ENCODE measurements at regions not wholly inside any gene's neighbourhood (a gene's known extent, or its start where the extent isn't known, plus 50 kb on each side); places are given as distances from the start of the nearest gene placed in this dataset.

DNA sequence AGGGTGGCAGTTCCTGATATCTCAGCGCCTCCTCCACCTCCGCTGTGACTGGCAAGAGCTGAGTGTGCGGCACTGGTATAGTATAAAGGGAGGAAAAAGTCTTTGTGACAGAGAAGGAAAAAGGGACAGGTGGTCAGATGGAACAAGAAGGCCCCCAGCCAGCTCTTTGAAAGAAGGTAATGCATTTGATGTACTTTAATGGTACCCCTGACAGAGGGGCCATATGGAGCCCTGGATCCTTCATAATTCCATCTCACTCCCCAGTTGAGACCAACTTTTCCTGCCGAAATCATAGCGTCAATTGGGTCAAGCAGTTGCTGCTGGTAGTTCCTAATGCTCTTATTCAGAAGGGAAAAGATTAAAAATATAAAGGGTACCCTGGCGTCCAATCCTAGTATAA is 198.2 kb downstream of the ZNF326 start:
- intact Hi-C loops (cut with DNase I, micrococcal nuclease) = no loop called here
- DNase-seq = no peak
- no peak for ATAC-seq

DNA sequence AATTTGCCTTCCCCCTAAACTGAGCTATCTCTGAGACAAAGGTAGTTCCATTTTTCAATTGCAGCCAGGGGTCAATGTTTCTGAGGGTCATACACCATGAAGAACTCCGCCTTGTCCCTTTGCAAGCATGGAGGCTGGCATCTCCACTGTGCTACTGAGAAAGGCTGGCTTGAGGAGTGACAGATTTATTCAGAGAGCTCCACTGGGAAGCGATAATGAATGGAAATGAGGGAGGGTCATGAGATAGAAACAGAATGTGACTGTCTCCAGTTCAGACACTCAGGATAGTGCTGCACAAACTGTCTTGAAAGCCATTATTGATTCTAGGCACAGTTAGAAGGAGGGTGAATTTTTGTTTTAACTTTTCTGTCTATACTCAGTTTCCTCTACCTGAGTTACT is 197.5 kb downstream of the ZNF326 start:
- DNase-seq (no peak), ATAC-seq (peak; percentile 11)
- intact Hi-C loops (cut with DNase I, micrococcal nuclease) = no loop called here

DNA sequence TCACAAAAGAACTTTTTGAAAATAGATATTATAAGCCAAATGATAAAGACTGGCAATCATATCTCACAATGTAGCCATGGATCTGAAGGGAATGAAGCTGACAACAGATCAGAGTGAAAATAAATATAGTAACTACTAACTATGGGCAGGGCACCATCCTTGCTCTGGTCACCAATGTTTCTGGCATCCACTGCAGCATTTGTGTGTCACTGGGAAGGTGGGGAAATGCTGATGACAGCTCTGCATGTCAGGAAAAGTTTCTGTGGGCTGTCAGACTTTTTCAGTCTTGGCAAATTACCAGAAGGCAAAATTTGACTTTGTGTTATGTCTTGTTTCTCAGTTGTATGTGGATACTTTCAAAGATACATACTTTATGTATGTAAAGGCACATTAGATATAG is 195.6 kb downstream of the ZNF326 start:
- DNase-seq (no peak), ATAC-seq (no peak)
- intact Hi-C loops (cut with DNase I, micrococcal nuclease) = no loop called here

DNA sequence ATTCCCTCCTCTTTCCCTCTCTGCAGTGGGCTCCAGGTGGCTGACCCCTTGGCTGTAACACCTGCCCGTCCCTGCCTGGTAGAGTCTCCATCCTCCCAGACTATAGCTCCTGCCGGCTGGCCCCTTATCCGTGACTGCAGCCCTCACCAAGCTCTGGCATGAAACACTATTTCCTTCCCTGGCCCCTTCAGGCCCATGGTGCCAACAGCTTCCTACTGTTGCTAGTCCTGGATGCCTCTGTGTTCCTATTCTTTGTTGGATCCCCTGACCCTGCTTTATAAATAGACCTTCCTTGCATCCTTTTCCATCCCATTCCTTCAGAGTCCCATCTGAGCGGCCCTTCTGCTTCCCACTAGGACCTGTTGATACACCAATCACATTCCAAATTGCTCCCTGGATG is 195.0 kb downstream of the ZNF326 start:
- DNase-seq (no peak), ATAC-seq (no peak)
- intact Hi-C loops (cut with DNase I, micrococcal nuclease) = no loop called here

DNA sequence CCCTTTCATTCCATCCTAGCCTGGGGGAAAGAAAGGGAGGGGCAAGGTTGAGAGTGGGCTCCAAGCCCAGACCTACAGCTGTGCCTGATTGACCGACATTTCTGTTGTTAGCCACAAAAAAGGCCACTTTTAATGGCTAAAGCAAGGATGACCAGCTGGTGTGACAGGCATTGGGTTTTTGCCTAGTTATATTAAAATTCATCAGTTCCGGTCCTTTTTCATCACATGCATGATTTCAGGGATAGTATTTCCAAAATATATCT is 192.3 kb downstream of the ZNF326 start:
- ATAC-seq (no peak), DNase-seq (no peak)
- intact Hi-C loops (cut with DNase I, micrococcal nuclease) = no loop called here

DNA sequence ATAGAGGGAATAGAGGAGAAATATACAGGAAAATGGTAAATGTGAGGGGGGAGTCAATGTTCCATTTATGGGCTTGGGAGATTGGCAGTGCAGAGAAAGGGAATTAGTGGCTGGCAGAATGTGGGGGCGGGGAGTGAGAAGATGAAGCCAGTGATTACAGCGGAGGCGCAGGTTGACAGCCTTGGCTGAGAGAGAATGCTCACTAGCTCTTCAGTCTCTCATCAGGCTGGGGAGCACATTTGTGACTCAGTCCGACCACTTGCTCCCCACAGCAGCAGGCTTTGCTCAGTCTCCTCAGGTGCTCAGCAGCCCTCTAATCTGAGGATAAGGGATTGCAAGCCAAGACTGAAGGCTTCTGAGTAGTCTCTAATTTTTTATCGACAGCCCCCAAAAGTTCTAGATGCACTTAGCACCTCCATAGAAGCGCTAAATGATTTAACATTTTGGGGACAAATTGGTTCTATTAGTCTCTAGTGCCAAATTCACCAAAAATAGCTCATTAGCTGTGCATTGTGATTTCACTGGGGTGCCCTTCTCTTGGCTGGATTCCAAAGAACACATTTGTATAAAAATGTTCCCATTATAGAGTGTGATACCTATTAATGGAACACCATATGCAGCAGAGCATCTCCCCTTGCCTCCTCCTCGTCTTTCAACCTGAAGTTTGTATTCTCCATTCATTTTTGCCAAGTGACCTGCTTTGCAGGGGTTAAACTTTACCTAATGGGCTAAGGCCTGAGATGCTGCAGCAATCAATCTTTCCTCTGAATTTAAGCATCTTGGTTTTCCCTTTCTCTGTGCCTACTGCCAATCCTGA is 191.8 kb downstream of the ZNF326 start:
- DNase-seq (no peak), ATAC-seq (no peak)
- intact Hi-C loops (cut with DNase I, micrococcal nuclease) = no loop called here

DNA sequence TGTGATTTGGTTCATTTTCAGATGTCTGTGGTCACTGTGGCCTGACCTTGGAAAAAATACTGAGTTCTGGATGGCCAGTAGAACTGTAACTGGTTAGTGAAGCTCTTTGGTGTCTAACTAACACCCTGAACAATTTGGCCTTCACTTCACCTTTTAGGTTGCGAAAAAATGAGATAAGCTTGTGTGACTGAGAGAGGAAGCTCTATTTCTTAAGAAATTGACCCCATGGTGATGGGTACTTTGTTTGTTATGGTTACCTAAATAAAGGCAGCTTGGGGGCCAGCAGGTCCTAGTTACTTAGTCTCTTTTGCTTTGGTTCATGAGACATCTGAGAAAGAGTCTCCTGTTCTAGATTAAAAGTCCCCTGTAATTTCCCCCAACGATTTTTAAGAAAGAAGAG is 181.6 kb downstream of the ZNF326 start:
- DNase-seq (no peak), ATAC-seq (no peak)
- intact Hi-C loops (cut with DNase I, micrococcal nuclease) = no loop called here

DNA sequence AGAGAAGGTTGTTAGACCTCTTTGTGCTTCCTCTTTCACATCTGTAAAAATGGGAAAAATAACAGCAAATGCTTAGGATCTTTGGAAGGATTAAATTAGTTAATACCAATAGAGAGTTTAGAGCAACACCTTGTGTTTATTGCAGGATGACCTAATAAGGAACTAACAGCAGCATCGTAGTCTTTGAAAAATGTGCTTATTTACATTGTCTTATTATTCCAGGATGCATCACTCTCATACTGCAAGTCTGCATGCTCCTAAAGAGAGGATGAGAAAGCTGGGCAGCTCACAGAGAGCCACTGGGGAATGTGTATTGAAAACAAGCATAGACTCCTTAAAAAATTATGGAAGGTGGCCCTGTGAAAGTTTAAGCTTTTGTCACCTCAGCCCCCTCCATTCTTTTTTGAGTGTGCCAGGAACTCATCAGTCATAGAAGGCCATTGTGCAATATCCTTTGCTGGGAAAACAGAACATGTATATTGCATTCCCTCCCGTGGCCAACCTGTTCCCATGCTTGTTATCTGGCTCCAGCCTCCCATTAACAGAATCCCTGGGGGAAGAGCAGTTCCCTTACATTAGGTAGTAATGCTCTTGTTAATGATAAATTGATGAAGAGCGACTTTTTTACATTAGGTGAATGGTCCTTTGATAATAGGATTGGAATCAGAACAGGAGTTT is 180.7 kb downstream of the ZNF326 start:
- intact Hi-C loops (cut with DNase I, micrococcal nuclease) = no loop called here
- ATAC-seq (no peak), DNase-seq (no peak)

DNA sequence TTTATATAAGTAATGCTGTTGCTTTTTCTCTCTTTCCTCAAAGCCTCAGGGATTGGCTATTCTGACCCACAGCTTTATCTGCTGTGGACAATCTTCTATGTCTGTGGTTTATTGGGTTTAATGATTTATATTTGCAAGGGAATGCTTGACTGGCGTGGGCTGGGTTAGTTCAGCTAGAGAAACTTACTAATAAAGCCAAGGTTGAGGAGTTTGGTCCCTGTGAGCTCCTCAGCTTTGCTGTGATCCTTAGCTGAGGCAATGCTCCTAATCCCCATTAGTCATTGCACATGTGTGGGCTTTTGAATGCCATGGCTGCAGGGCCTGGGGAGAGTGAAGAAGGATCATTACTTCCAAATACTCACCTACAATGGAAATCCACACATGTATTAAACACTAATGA is 179.3 kb downstream of the ZNF326 start:
- intact Hi-C loops (cut with DNase I, micrococcal nuclease) = no loop called here
- ATAC-seq = no peak
- DNase-seq = no peak

DNA sequence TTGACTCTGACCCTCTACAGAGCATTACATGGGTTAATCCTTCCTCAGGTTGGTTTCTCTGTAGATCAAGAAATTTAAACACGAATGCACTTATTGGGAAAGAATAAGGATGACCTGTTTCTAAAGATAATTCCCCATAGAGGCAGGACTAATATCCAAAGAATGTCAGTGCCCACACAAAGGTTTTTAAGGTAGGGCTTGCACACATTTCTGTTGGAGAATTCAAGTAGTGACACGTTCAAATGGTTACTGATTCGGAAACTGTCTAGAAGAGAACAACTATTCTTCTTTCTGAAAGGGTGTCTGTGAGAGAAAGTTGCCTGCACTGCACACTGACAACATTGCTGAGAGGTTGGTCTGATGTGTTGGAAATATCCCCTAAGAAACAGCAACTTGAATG is 167.3 kb downstream of the ZNF326 start:
- ATAC-seq = no peak
- no peak for DNase-seq
- intact Hi-C loops (cut with DNase I, micrococcal nuclease) = no loop called here

DNA sequence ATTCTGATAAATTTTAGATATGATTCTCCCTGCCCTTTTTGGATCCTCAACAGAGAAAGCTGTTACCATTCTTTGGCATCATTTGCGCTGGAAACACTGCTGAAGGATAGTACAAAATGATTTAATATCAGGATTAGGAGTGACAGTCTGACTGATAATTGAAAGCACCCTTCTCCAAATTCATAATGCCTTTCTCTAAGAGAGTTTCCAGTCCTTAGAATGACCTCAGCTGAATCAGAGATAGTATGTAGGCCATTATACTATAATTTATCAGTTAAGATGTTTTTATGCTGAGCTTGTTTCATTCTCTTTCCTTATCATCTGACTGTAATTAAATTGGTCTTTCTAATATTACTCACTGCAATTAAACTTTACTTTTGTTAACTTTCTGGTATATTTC is 166.7 kb downstream of the ZNF326 start:
- intact Hi-C loops (cut with DNase I, micrococcal nuclease) = no loop called here
- ATAC-seq (no peak), DNase-seq (no peak)

DNA sequence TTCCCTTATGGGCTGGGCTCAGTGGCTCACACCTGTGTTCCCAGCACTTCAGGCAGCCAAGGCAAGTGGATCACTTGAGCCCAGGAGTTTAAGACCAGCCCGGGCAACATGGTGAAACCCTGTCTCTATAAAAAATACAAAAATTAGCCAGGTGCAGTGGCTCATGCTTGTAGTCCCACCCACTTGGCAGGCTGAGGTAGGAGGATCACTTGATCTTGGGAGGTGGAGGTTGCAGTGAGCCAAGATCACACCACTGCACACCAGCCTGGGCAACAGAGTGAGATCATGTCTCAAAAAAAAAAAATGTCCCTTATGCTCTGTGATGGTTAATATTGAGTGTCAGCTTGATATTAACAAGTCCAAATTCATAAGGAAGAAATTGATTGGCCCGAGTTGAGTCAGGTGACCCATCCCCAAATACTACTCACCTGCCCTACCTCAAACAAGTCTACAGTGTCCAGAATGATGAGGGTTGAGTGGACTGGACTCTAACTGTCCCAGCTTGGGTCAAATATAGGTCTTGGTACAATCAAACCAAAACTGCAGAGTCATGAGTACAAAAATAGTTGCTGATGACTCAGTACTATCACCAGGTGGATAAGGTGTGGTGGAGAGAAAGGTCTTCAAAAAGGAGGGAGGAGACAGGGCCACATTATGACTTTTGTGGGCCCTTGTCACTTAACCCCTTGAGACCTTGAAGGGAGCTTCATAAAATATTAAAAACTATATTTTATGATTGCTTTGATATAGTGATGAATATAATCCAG is 161.0 kb downstream of the ZNF326 start:
- ATAC-seq = no peak

DNA sequence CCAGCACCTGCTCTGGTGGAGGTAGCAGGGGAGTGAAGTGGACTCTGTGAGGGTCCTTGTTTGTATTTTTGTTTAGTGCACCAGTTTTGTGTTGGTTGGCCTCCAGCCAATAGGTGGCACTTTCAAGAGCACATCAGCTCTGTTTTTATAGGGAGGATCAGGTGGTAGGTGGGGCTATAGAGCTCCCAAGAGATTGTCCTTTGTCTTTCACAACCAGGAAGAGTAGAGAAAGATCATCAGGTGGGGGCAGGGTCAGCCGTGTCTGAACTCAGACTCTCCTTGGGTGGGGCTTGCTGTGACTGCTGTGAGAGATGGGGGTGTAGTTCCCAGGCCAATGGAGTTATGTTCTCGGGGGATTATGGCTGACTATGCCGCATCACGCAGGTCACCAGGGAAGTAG is 159.8 kb downstream of the ZNF326 start:
- intact Hi-C loops (cut with DNase I, micrococcal nuclease) = no loop called here
- ATAC-seq (peak; percentile 62), DNase-seq (no peak)

More for the DNA sequence above, 161.0 kb downstream of the ZNF326 start:
- intact Hi-C loops (cut with DNase I, micrococcal nuclease) = no loop called here
- DNase-seq = no peak

DNA sequence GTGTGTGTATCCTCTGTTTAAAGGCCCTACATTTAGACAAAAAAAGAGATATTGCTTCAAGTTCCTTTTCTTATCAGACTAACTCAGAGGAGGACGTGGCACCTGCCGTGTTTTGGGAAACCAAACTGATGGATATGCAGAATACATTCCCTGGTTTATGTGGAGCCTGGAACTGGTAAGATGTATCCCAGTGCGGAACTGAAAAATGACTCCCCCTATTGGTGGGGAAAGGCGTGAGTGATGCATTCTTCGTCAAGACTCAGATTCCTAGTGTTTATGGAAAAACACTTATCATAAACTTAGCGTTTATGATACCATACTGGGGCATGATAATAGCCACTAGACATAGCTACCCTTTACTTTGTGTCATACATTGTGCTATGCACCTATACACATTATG is 154.2 kb downstream of the ZNF326 start:
- DNase-seq = no peak
- intact Hi-C loops (cut with DNase I, micrococcal nuclease) = no loop called here

DNA sequence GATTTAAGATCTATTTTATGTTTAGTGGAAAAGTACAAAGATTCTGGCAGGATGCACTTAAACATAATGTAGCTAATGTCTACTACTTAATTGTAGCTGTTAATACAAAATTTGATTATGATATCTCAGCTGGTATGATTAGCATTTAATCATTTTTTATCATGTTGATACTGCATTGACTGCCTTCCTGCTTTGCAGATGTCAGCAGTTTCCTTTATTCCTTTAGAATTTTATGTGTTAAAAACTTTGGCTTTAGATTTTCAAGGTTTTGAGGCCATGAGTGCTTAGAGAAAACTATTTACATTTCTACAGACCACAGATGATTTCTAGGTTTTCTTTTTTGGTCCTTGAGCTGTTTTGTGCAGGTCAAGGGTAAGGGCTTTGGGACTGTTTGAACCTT is 152.2 kb downstream of the ZNF326 start:
- intact Hi-C loops (cut with DNase I, micrococcal nuclease) = no loop called here
- ATAC-seq (no peak), DNase-seq (no peak)

More for the DNA sequence above, 154.2 kb downstream of the ZNF326 start:
- no peak for ATAC-seq

DNA sequence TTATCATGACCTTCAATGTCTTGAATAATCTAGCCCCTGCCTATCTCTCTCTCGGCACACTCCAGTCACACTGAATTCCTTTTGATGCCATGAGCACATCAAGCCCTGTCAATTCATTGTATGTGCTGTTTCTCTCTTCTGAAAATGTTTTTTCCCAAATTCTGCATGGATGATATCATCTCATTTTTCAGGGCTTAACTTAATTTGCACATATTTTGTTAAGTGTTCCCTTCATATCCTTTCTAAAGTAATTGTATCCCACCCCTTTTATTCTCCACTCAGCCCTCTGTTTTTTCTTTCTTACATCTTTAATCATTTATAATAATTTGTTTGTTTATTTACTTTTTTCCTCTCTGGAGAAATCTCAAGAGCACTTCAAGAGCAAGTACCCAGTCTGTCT is 149.9 kb downstream of the ZNF326 start:
- intact Hi-C loops (cut with DNase I, micrococcal nuclease) = no loop called here
- DNase-seq = no peak

DNA sequence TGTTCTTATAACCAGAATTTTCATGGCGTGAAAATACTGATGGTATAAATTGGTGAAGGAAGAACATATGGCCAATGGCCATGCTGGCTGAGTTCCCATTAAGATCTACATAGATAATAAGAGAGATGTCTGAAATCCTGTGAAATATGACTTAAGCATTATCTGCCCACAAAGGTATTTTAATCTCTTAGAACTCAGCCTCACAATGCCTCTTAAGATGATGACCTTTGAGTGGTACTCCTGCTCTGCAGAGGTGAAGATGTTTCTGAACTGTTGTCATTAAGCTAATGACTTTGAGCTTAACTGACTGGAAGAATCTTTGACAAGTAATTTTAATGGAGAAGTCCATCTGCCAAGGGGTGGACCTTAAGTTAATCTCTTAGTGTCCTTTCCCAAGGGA is 148.7 kb downstream of the ZNF326 start:
- intact Hi-C loops (cut with DNase I, micrococcal nuclease) = no loop called here
- DNase-seq = no peak
- ATAC-seq = no peak

More for the DNA sequence above, 149.9 kb downstream of the ZNF326 start:
- no peak for ATAC-seq

DNA sequence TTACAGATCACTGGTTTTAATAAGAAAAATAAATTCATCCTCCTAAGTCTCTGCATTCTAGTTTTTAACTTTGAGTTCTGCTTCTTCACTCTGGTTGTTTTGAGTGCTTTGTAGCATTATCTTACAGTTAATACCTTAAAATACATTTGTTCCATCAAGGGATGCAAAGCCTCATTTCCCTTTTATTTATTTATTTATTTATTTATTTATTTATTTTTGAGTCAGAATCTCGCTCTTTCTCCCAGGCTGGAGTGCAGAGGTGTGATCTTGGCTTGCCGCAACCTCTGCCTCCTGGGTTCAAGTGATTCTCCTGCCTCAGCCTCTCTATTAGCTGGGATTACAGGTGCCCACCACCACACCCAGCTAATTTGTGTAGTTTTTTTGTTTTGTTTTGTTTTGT is 147.8 kb downstream of the ZNF326 start:
- DNase-seq (no peak), ATAC-seq (no peak)
- intact Hi-C loops (cut with DNase I, micrococcal nuclease) = no loop called here

DNA sequence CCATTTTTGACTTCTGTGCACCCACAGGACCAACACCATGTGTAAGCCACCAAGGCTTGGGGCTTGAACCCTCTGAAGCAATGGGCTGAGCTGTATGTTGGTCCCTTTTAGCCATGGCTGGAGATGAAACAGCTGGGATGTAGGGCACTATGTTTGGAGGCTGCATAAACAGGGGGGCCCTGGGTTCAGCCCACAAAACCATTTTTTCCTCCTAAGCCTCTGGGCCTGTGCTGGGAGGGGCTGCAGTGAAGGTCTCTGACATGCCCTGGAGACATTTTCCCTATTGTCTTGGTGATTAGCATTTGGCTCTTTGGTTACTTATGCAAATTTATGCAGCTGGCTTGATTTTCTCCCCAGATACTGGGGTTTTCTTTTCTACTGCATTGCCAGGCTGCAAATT is 144.9 kb downstream of the ZNF326 start:
- intact Hi-C loops (cut with DNase I, micrococcal nuclease) = no loop called here
- ATAC-seq = no peak
- DNase-seq = no peak

DNA sequence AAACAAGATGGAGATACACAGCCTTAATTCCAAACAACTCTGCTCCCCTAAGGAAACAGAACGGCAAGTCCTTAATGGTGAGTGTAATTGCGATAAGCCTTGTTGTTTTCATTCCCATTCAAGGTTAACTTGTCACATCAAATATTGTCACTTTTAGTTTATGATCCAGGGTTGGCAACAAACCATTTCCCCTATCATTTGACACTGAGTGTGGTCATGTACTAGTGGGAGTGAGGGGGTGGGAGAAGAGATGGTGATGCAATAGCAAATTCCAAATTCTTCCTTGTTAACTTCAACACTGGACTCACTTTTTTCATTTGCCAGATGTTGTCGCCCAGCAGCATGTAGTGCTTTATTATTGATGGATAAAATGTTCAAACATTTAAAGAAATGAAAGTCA is 140.4 kb downstream of the ZNF326 start:
- intact Hi-C loops (cut with DNase I, micrococcal nuclease) = no loop called here
- DNase-seq = no peak
- no peak for ATAC-seq

All from left colon (tissue), 2 donors.